ENCODE measurements at regions not wholly inside any gene's neighbourhood (a gene's known extent, or its start where the extent isn't known, plus 50 kb on each side); places are given as distances from the start of the nearest gene placed in this dataset.
A peak's percentile ranks its signal among the peaks of the same experiment; 100 is the strongest.

DNA sequence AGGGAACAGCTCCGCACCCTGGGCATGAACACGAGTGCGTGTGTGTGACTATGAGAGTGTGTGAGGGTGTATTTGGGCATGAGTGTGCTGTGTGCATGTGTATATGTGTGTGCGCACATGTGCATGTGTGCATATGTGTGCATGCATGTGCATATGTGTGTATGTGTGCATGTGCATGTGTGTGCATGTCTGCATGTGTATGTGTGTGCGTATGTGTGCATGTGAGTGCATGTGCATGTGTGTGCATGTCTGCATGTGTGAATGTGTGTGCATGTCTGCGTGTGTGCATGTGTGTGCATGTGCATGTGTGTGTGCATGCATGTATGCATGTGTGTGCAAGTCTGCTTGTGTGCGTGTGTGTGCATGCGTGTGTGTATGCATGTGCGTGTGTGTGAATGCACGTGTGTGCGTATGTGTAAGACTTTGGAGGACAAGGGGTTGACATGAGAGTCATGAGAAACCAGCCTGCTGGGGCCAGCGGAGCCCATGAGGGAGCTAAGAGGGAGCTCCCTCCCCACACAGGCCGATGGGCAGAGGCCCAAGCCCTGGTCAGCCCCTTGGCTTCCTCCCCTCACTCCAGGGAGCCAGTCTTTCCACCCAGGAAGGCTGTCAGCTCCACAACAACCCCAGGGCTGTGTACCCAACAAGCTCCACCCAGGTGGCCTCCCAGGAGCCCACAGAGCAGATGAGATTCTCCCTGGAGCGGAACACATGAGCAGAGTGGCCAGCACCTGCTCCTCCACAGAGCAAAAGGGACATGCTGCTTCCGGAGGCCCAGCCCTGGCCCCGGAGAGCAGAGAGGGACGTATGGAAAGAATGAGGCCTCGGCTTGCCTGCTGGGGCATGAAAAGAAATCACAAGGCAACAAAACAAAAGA is 142.5 kb upstream of the PPP2R2D start (continued):
- TF ChIP-seq, protein P1, sequence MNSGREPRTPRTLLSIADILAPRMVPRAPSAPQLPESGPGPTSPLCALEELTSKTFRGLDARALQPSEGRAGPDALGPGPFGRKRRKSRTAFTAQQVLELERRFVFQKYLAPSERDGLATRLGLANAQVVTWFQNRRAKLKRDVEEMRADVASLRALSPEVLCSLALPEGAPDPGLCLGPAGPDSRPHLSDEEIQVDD (CRISPR knock-in tag; IDR thresholded peaks at IDR 0.05; ENCODE audit: borderline replicate concordance) = 0 out of 2 replicates have a peak, but pooled peaks have one; percentile 25
- TF ChIP-seq DNMT1 (CRISPR knock-in tag; IDR thresholded peaks at IDR 0.05) = 0 out of 2 replicates have a peak, but pooled peaks have one; percentile 54
- TF ChIP-seq, protein P2, sequence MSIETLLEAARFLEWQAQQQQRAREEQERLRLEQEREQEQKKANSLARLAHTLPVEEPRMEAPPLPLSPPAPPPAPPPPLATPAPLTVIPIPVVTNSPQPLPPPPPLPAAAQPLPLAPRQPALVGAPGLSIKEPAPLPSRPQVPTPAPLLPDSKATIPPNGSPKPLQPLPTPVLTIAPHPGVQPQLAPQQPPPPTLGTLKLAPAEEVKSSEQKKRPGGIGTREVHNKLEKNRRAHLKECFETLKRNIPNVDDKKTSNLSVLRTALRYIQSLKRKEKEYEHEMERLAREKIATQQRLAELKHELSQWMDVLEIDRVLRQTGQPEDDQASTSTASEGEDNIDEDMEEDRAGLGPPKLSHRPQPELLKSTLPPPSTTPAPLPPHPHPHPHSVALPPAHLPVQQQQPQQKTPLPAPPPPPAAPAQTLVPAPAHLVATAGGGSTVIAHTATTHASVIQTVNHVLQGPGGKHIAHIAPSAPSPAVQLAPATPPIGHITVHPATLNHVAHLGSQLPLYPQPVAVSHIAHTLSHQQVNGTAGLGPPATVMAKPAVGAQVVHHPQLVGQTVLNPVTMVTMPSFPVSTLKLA (IDR thresholded peaks at IDR 0.05) = peak; percentile 98

DNA sequence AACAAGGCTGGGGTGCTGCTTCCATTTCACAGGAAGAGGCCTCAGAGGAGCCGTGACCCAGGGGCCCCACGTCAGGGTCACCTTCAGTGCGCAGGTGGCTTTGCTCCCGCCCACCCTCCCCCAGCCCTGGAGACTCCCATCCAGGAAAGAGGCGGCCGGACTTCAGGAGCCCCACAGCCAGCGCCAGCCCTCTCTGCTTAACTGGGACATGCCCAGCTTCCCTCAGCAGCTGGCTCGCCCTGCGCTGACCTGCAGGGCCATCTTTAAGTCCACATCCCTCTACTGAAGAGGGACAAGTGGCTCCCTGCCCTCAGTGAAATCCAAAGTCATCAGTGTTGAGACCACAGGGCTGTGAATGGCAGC is 141.9 kb upstream of the PPP2R2D start:
- peaks cover 3 to 10% of the 10 kb centered on the region in 2 experiments; a peak in 4 of 5 replicates for H3K27me3 ChIP-seq (ENCODE audit: control insufficient read depth in 1 of 2, insufficient read depth in 2 of 2, low read length in 2 of 2)
- no peak overlapping the region for H3K4me3 ChIP-seq (replicated peaks in 1 of 3; ENCODE audit: insufficient read depth in 1 of 3, low read depth in 2 of 3, low read length in 3 of 3)
- in situ Hi-C loops (cut with HindIII; ENCODE audit: extremely low pct_ligation_motif_present, low pct_unique_long_range_greater_than_20kb) = no loop called here
- ChIA-PET CTCF (ENCODE audit: low intra/inter-chr PET ratio, low total read pairs) (no interaction called here), POLR2A (no interaction called here)
- H3K4me1 ChIP-seq (ENCODE audit: insufficient read depth, low read length) = peaks cover 15% of the 10 kb centered on the region; the same call in 1 of the 2 replicates
- ATAC-seq = no peak
- no TSS peak for BruUV-seq (replicated peaks)
- no peak overlapping the region for H2AFZ ChIP-seq (ENCODE audit: low read length)
- H3K9me3 ChIP-seq (ENCODE audit: low read length) = no peaks in the 10 kb centered on the region
- H3K9ac ChIP-seq (ENCODE audit: insufficient read depth, low read depth, low read length) = no peak overlapping the region
- H3K36me3 ChIP-seq (replicated peaks in 1 of 2; ENCODE audit: control insufficient read depth in 1 of 2, insufficient read depth in 2 of 2, low read length in 2 of 2) = no peaks in the 10 kb centered on the region
- DNase-seq (ENCODE audit: low spot score) = no peak
- H3K79me2 ChIP-seq (ENCODE audit: insufficient read depth, low read length) = no peaks in the 10 kb centered on the region
- no peak overlapping the region for H3K27ac ChIP-seq (ENCODE audit: extremely low read length, insufficient read depth, low read length)
- H4K20me1 ChIP-seq (ENCODE audit: insufficient read depth, low read length) = no peaks in the 10 kb centered on the region
- H3K4me2 ChIP-seq (ENCODE audit: low read depth, low read length) = no peak overlapping the region
- FAIRE-seq = no peak
- intact Hi-C loops (cut with micrococcal nuclease; ENCODE audit: unreplicated experiment) = no loop called here
- 58% methylated on average over 6 of the region's 9 CpGs for WGBS (ENCODE audit: low lambda C conversion rate)
- TF ChIP-seq ZNF333 (CRISPR knock-in tag; IDR thresholded peaks at IDR 0.05; ENCODE audit: borderline replicate concordance) = no peak
- TF ChIP-seq MBD4 (IDR thresholded peaks at IDR 0.05; ENCODE audit: borderline replicate concordance, low read length) = no peak
- TF ChIP-seq SMYD3 (CRISPR knock-in tag; IDR thresholded peaks at IDR 0.05) = no peak
- no peak for TF ChIP-seq ARNTL (CRISPR knock-in tag; IDR thresholded peaks at IDR 0.05)
- TF ChIP-seq, protein P3, sequence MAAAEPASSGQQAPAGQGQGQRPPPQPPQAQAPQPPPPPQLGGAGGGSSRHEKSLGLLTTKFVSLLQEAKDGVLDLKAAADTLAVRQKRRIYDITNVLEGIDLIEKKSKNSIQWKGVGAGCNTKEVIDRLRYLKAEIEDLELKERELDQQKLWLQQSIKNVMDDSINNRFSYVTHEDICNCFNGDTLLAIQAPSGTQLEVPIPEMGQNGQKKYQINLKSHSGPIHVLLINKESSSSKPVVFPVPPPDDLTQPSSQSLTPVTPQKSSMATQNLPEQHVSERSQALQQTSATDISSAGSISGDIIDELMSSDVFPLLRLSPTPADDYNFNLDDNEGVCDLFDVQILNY (CRISPR knock-in tag; conservative IDR thresholded peaks at IDR 0.05) = no peak
- TF ChIP-seq ZNF121 (CRISPR knock-in tag; IDR thresholded peaks at IDR 0.05) = no peak
- no peak for TF ChIP-seq ZNF782 (CRISPR knock-in tag; IDR thresholded peaks at IDR 0.05; ENCODE audit: borderline replicate concordance)
- TF ChIP-seq, protein P4, sequence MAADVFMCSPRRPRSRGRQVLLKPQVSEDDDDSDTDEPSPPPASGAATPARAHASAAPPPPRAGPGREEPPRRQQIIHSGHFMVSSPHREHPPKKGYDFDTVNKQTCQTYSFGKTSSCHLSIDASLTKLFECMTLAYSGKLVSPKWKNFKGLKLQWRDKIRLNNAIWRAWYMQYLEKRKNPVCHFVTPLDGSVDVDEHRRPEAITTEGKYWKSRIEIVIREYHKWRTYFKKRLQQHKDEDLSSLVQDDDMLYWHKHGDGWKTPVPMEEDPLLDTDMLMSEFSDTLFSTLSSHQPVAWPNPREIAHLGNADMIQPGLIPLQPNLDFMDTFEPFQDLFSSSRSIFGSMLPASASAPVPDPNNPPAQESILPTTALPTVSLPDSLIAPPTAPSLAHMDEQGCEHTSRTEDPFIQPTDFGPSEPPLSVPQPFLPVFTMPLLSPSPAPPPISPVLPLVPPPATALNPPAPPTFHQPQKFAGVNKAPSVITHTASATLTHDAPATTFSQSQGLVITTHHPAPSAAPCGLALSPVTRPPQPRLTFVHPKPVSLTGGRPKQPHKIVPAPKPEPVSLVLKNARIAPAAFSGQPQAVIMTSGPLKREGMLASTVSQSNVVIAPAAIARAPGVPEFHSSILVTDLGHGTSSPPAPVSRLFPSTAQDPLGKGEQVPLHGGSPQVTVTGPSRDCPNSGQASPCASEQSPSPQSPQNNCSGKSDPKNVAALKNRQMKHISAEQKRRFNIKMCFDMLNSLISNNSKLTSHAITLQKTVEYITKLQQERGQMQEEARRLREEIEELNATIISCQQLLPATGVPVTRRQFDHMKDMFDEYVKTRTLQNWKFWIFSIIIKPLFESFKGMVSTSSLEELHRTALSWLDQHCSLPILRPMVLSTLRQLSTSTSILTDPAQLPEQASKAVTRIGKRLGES (CRISPR knock-in tag; IDR thresholded peaks at IDR 0.05; ENCODE audit: borderline replicate concordance) = no peak
- no peak for TF ChIP-seq HMG20B (CRISPR knock-in tag; conservative IDR thresholded peaks at IDR 0.05)
- TF ChIP-seq ZNF777 (CRISPR knock-in tag; IDR thresholded peaks at IDR 0.05) = no peak
- no peak for TF ChIP-seq PAX8 (CRISPR knock-in tag; IDR thresholded peaks at IDR 0.05; ENCODE audit: borderline replicate concordance)
